SK-N-SH (cell line): ENCODE measurements at regions not wholly inside any gene's neighbourhood (a gene's known extent, or its start where the extent isn't known, plus 50 kb on each side); places are given as distances from the start of the nearest gene placed in this dataset.

Source experiments
- CTCF ChIA-PET: fragments of 300-600, 350-600 bp; formaldehyde crosslinking; extraction: SDS; loops from one replicate; lab custom pipeline; 2021; lab: Yijun Ruan, JAX
- POLR2A ChIA-PET: fragments of 350-600 bp; sonication (Branson Sonifier 250); formaldehyde crosslinking; extraction: SDS; loops from one replicate; lab custom pipeline; 2020; ENCODE audit warnings: antibody characterized with exemption, inconsistent platforms; lab: Yijun Ruan, JAX
- DNase-seq: peaks from one replicate; pipeline ENCODE4 v3.0.0; 2012
- H2AFZ ChIP-seq: fragments of 200-600 bp; sonication (generic); 2 replicates; pipeline ENCODE4 v1.8.1; 2016; ENCODE audit warnings: antibody characterized with exemption, mild to moderate bottlenecking, low read depth
- H3F3A ChIP-seq: fragments of 200-600 bp; sonication (generic); replicated peaks from 2 replicates; pipeline ENCODE3; 2016; ENCODE audit warnings: antibody characterized with exemption, mild to moderate bottlenecking; ENCODE audit not compliant: insufficient read depth
- H3K27ac ChIP-seq, 2 experiments: fragments of 200-500 bp in 1 of 2; fragments of 200-600 bp in 1 of 2; sonication (Bioruptor generic) in 1 of 2; sonication (generic), shearing (Covaris generic) in 1 of 2; 2 replicates each; pipeline versions ENCODE4 v1.5.1 to v1.6.1; 2014 to 2016; ENCODE audit warnings: low read depth in 2 of 2, inconsistent platforms in 1 of 2, low read length in 1 of 2, mild to moderate bottlenecking in 1 of 2, mixed read lengths in 1 of 2
- H3K27me3 ChIP-seq: fragments of 200-600 bp; sonication (generic), shearing (Covaris generic); 2 replicates; pipeline ENCODE4 v1.6.1; 2016; ENCODE audit warnings: mixed run types; ENCODE audit not compliant: insufficient read depth
- H3K36me3 ChIP-seq, 2 experiments: fragments of 200-500 bp in 1 of 2; fragments of 200-600 bp in 1 of 2; sonication (Bioruptor generic) in 1 of 2; sonication (generic) in 1 of 2; replicated peaks in 1 of 2; 2 replicates each; pipeline versions ENCODE3 to v1.5.1; 2014 to 2016; ENCODE audit warnings: low read length in 1 of 2, mild to moderate bottlenecking in 1 of 2; ENCODE audit not compliant: insufficient read depth in 2 of 2, control insufficient read depth in 1 of 2
- H3K4me1 ChIP-seq, 2 experiments: fragments of 200-500 bp in 1 of 2; fragments of 200-600 bp in 1 of 2; sonication (Bioruptor generic) in 1 of 2; sonication (generic), shearing (Covaris generic) in 1 of 2; 2 replicates each; pipeline versions ENCODE4 v1.5.1 to v1.6.1; 2014 to 2016; ENCODE audit warnings: low read depth in 1 of 2, low read length in 1 of 2, mixed run types in 1 of 2; ENCODE audit not compliant: insufficient read depth in 2 of 2, control insufficient read depth in 1 of 2
- H3K4me2 ChIP-seq: fragments of 200-600 bp; sonication (generic), shearing (Covaris generic); 2 replicates; pipeline ENCODE4 v1.6.1; 2017; ENCODE audit warnings: mixed run types
- H3K4me3 ChIP-seq, 2 experiments: fragments of 200-500 bp in 1 of 2; fragments of 200-600 bp in 1 of 2; sonication (Bioruptor generic) in 1 of 2; sonication (generic), shearing (Covaris generic) in 1 of 2; 2 replicates each; pipeline versions ENCODE4 v1.5.1 to v1.8.1; 2014 to 2016; ENCODE audit warnings: low read depth in 2 of 2, inconsistent platforms in 1 of 2, low read length in 1 of 2, mild to moderate bottlenecking in 1 of 2, mixed read lengths in 1 of 2, moderate library complexity in 1 of 2
- H3K79me2 ChIP-seq: fragments of 200-600 bp; sonication (generic); 2 replicates; pipeline ENCODE4 v1.8.1; 2017; ENCODE audit warnings: mild to moderate bottlenecking; ENCODE audit not compliant: insufficient read depth
- H3K9ac ChIP-seq: fragments of 200-600 bp; sonication (generic); 2 replicates; pipeline ENCODE4 v1.6.1; 2017; ENCODE audit warnings: mixed run types
- H3K9me2 ChIP-seq: fragments of 200-600 bp; sonication (generic); 2 replicates; pipeline ENCODE4 v1.6.1; 2017; ENCODE audit warnings: mixed run types
- H3K9me3 ChIP-seq: fragments of 200-600 bp; sonication (generic); 2 replicates; pipeline ENCODE4 v1.6.1; 2017; ENCODE audit warnings: mixed run types, mild to moderate bottlenecking, moderate library complexity
- H4K20me1 ChIP-seq: fragments of 200-600 bp; sonication (generic); 2 replicates; pipeline ENCODE4 v1.6.1; 2017; ENCODE audit warnings: mild to moderate bottlenecking, mixed run types; ENCODE audit not compliant: insufficient read depth
- CHD2 ChIP-seq: fragments of 150-350 bp; IDR thresholded peaks from 2 replicates; pipeline ENCODE4 v1.6.1; 2018; ENCODE audit warnings: low read length; ENCODE audit not compliant: partially characterized antibody
- ELF1 ChIP-seq: IDR thresholded peaks from 2 replicates; pipeline ENCODE4 v1.4.0; 2012
- EZH2phosphoT487 ChIP-seq: fragments of 200-600 bp; sonication (generic); IDR thresholded peaks from 2 replicates; pipeline ENCODE4 v1.6.1; 2017; ENCODE audit warnings: low read depth, mixed run types, mild to moderate bottlenecking, antibody characterized with exemption, moderate library complexity, borderline replicate concordance
- FOSL2 ChIP-seq: IDR thresholded peaks from 2 replicates; pipeline ENCODE4 v1.4.0; 2012; ENCODE audit warnings: low read depth, mild to moderate bottlenecking, moderate library complexity, borderline replicate concordance
- FOXM1 ChIP-seq: IDR thresholded peaks from 2 replicates; pipeline ENCODE4 v1.4.0; 2012; ENCODE audit warnings: low read depth, mild to moderate bottlenecking
- GABPA ChIP-seq: IDR thresholded peaks from 2 replicates; pipeline ENCODE4 v1.4.0; 2012; ENCODE audit warnings: low read depth, mild to moderate bottlenecking
- GATA2 ChIP-seq: sonication (generic); formaldehyde crosslinking; IDR thresholded peaks from 2 replicates; pipeline ENCODE4 v1.5.0; 2020; ENCODE audit warnings: mild to moderate bottlenecking, missing genetic modification reagents
- JUND ChIP-seq: IDR thresholded peaks from 2 replicates; pipeline ENCODE4 v1.4.0; 2012
- MAX ChIP-seq: IDR thresholded peaks from 2 replicates; pipeline ENCODE4 v1.4.0; 2012; ENCODE audit warnings: low read depth
- MEF2A ChIP-seq: IDR thresholded peaks from 2 replicates; pipeline ENCODE4 v1.4.0; 2012; ENCODE audit warnings: low read depth, borderline replicate concordance
- NRF1 ChIP-seq: IDR thresholded peaks from 2 replicates; pipeline ENCODE4 v1.6.1; 2012; ENCODE audit warnings: low read depth, mild to moderate bottlenecking, low read length
- PBX3 ChIP-seq: IDR thresholded peaks from 2 replicates; pipeline ENCODE4; 2012
- POLR2AphosphoS5 ChIP-seq: IDR thresholded peaks from 2 replicates; pipeline ENCODE4 v1.6.1; 2012; ENCODE audit warnings: low read depth, low read length
- RAD21 ChIP-seq: IDR thresholded peaks from 2 replicates; pipeline ENCODE4 v1.6.1; 2012; ENCODE audit warnings: mild to moderate bottlenecking, low read length
- RCOR1 ChIP-seq: fragments of 150-350 bp; IDR thresholded peaks from 2 replicates; pipeline ENCODE4 v1.6.1; 2017; ENCODE audit warnings: antibody characterized with exemption, low read length
- RFX5 ChIP-seq: IDR thresholded peaks from 2 replicates; pipeline ENCODE4 v1.6.1; 2012; ENCODE audit warnings: mild to moderate bottlenecking, improper control_type of control experiment, low read length
- RXRA ChIP-seq: IDR thresholded peaks from 2 replicates; pipeline ENCODE4 v1.4.0; 2012; ENCODE audit warnings: low read depth, mild to moderate bottlenecking, borderline replicate concordance
- SIN3A ChIP-seq: IDR thresholded peaks from 2 replicates; pipeline ENCODE4 v1.6.1; 2012; ENCODE audit warnings: low read depth, mild to moderate bottlenecking, low read length, moderate library complexity, borderline replicate concordance
- SMC3 ChIP-seq: IDR thresholded peaks from 2 replicates; pipeline ENCODE4 v1.6.1; 2012; ENCODE audit warnings: low read depth, low read length, improper control_type of control experiment
- TAF1 ChIP-seq: IDR thresholded peaks from 2 replicates; pipeline ENCODE4 v1.6.1; 2012; ENCODE audit warnings: low read depth, mild to moderate bottlenecking, low read length, moderate library complexity, borderline replicate concordance
- TCF12 ChIP-seq: IDR thresholded peaks from 2 replicates; pipeline ENCODE4 v1.4.0; 2012
- TEAD4 ChIP-seq: IDR thresholded peaks from 2 replicates; pipeline ENCODE4 v1.4.0; 2012; ENCODE audit warnings: mild to moderate bottlenecking, borderline replicate concordance; ENCODE audit not compliant: insufficient read depth
- USF2 ChIP-seq: fragments of 150-350 bp; IDR thresholded peaks from 2 replicates; pipeline ENCODE4 v1.6.1; 2017; ENCODE audit warnings: antibody characterized with exemption, low read length, low read depth, borderline replicate concordance
- YY1 ChIP-seq: IDR thresholded peaks from 2 replicates; pipeline ENCODE4 v1.4.0; 2012; ENCODE audit warnings: low read depth, mild to moderate bottlenecking
- ZBTB33 ChIP-seq: IDR thresholded peaks from 2 replicates; pipeline ENCODE4 v1.4.0; 2012; ENCODE audit warnings: low read depth, borderline replicate concordance
- WGBS: methylation state at CpG from one replicate; pipeline ENCODE4 v1.1.6; 2017; ENCODE audit warnings: low lambda C conversion rate; 5-methylcytosine and 5-hydroxymethylcytosine counted together

- Histone ChIP-seq H3K9me3 (no peaks in the 10 kb centered on the region), H3K9ac (no peak overlapping the region), H3F3A (no peaks in the 10 kb centered on the region), H3K36me3 (no peaks in the 10 kb centered on the region), H3K79me2 (no peaks in the 10 kb centered on the region), H3K27ac (no peak overlapping the region), H2AFZ (no peak overlapping the region), H3K9me2 (no peaks in the 10 kb centered on the region), H3K4me3 (no peak overlapping the region), H3K4me1 (no peaks in the 10 kb centered on the region; a peak in 1 of 4 replicates), H3K4me2 (no peak overlapping the region), H3K27me3 (no peaks in the 10 kb centered on the region), H4K20me1 (no peaks in the 10 kb centered on the region)
- POLR2A ChIA-PET = no interaction called here
- CTCF ChIA-PET = interaction anchor here (1.4 to 1.5 kb wide), 2 partner anchors 9 to 17 kb away, joined by 3 read pairs; no protein-coding TSS in a partner anchor
- TF ChIP-seq FOXM1 = no peak
- no peak for TF ChIP-seq SIN3A
- no peak for TF ChIP-seq GABPA
- TF ChIP-seq MAX = no peak
- no peak for TF ChIP-seq RCOR1
- TF ChIP-seq NRF1 = no peak
- TF ChIP-seq CHD2 = no peak
- no peak for TF ChIP-seq MEF2A
- no peak for TF ChIP-seq TAF1
- TF ChIP-seq TCF12 = no peak
- no peak for TF ChIP-seq RFX5
- no peak for TF ChIP-seq FOSL2
- no peak for TF ChIP-seq GATA2
- TF ChIP-seq EZH2phosphoT487 = no peak
- no peak for TF ChIP-seq TEAD4
- TF ChIP-seq POLR2AphosphoS5 = no peak
- no peak for TF ChIP-seq RAD21
- no peak for TF ChIP-seq JUND
- TF ChIP-seq SMC3 = no peak
- TF ChIP-seq ELF1 = no peak
- WGBS = 16% methylated on average over 2 of the region's 2 CpGs
- DNase-seq = no peak
Observed at GRCh38 chr15:46713045-46713444, 1004.3 kb upstream of the SEMA6D start.

GRCh38 chr15:46714950-46715349 is 1002.4 kb upstream of the SEMA6D start:
- 30% methylated on average over 2 of the region's 2 CpGs for WGBS
- Histone ChIP-seq H3K79me2 (no peaks in the 10 kb centered on the region), H3F3A (no peaks in the 10 kb centered on the region), H2AFZ (no peak overlapping the region), H3K4me3 (no peak overlapping the region), H3K9me3 (no peaks in the 10 kb centered on the region), H3K27ac (no peak overlapping the region), H3K4me2 (no peak overlapping the region), H3K4me1 (no peaks in the 10 kb centered on the region), H3K27me3 (no peaks in the 10 kb centered on the region), H4K20me1 (no peaks in the 10 kb centered on the region), H3K36me3 (no peaks in the 10 kb centered on the region), H3K9ac (no peak overlapping the region), H3K9me2 (no peaks in the 10 kb centered on the region)
- CTCF ChIA-PET = interaction anchor here (0.9 kb wide), 1 partner anchor 32 kb away, joined by 3 read pairs; no protein-coding TSS in a partner anchor
- POLR2A ChIA-PET = no interaction called here
- no peak for DNase-seq
- TF ChIP-seq ZBTB33 (no peak), PBX3 (no peak), RAD21 (no peak), USF2 (no peak), RXRA (no peak), FOXM1 (no peak), YY1 (no peak)
